GM21786 (cell line): ENCODE measurements at regions not wholly inside any gene's neighbourhood (a gene's known extent, or its start where the extent isn't known, plus 50 kb on each side); places are given as distances from the start of the nearest gene placed in this dataset.
A peak's percentile ranks its signal among the peaks of the same experiment; 100 is the strongest.

Experiments used
- ATAC-seq: cut with Tn5 transposase; IDR thresholded peaks from one replicate; pipeline ENCODE4 v1.9.1; 2021; ENCODE audit not compliant: unreplicated experiment

DNA sequence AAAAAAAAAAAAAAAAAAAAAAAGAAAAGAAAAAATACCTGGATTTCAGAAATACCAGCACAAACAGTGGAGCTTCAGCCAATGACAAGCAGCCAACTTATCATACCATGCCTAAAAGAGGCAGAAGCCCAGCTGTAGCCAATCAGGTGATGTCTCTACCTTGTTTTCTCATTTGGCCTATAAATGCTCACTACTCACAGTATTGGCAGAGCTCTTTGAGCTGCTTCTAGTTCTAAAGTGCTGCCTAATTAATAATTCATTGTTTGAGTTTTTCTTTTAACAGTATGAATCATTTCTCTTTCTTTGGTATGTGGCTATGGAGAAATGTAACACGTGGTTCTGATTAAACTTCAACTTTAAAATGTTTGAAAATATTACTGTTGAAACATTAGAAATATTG is 188.8 kb upstream of the TECRL start:
- no peak for ATAC-seq

DNA sequence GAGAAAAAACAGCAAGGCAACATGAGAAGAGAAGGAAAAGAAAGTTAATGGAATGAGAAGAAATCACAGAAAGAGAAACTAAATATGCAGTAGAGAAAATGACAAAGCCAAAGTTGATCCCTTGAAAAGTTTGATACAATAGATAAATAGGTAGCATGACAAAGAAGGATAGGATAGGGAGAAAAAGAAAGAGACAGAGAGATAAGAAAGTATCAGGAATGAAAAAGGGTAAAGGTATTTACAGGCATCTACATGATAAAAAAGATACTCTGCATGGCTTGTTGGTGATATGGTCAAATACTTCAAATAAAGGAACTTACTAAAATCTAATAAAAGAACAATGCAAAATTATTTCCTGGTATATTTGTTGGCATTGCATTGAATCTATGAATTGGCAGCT is 185.5 kb upstream of the TECRL start:
- ATAC-seq = no peak

DNA sequence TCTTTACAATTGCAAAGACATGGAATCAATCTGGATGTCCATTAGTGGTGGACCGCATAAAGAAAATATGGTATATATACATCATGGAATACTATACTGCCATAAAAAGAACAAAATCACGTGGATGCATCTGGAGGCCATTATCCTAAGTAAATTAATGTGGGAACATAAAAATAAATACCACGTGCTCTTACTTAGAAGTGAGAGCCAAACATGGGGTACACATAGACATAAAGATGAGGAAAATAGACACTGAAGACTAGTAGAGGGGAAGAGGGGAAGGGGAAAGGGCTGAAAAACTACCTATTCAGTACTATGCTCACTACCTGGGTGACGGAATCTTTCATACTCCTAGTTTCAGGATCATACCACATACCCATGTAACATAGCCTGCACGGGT is 179.3 kb upstream of the TECRL start:
- ATAC-seq = no peak

DNA sequence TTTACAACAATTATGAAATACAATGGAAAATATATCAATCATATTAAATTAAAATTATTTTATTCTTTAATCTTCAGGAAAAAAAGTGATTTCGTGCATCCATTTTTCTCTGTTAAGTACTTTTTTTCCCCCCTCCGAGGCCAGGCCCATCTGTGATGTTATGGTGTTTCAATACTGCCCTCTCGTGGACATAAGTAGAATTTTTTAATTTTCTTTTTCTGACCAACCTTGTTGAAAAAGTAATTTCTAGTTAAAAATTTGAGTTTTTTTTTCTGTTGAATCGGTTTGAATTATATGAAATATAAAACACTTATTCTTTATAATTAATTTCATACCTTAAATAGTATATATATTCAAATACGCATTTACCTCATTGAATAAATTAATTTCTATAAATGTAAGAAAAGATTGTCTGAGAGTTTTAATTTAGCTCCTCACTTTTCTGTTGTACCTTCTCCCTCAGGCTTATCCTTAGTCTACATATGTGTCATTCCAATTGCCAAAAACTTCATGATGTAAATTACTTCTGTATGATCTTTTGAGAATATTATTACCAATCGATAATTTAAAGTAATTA is 175.8 kb upstream of the TECRL start:
- ATAC-seq = peak; percentile 58

DNA sequence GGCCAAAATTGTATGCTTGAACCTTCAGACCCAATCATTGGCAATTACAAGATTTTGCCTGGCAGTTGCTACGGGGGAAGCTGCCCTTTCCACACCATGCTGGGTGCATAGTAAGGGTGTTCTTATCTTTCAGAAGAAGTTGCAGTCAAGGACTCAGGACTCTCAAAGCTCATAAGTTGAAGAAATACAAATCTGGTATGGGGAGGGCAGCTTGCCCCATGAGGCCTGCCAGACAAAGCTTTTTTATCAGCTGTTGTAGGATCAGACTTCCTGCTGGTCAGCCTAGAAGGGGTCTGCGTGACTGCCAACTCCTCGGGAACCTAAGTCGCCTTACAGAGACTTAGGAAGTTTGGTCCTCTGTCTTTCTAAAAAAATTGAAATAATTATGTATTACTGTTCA is 174.9 kb upstream of the TECRL start:
- ATAC-seq = no peak

DNA sequence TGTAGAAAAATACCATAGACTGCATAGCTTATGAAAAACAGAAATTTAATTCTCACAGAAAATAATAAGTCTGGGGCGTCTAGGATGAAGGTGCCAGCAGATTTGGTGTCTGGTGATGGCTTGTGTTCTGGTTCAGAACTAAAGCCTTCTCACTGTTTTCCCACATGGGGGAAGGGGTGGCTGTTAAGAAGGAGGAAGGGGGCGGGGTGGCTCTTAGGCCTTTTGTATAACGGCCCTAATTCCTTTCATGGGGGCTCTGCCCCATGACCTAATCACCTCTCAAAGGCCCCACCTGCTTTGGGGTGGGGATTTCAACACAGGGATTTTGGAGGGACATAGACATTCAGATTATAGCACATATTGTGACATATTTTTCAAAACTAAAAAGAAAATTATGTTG is 173.2 kb upstream of the TECRL start:
- no peak for ATAC-seq

DNA sequence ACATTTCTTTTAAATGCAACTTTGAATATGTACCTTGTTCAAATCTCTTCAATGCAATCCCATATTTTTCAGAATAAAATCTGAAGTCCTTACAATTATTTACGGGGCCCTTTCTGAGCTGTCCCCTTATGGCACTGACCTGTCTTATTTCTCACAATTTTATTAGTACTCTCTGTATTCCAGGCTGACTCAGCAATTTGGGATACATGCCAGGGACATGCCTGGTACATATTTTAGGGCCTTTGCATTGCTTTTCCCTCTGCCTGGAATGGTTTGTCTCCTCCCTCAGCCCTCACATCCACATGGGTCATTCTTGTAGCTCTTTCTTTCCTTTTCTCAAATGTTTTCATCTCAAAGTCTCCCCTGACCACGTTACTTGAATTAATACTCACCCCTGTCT is 172.2 kb upstream of the TECRL start:
- ATAC-seq = no peak

DNA sequence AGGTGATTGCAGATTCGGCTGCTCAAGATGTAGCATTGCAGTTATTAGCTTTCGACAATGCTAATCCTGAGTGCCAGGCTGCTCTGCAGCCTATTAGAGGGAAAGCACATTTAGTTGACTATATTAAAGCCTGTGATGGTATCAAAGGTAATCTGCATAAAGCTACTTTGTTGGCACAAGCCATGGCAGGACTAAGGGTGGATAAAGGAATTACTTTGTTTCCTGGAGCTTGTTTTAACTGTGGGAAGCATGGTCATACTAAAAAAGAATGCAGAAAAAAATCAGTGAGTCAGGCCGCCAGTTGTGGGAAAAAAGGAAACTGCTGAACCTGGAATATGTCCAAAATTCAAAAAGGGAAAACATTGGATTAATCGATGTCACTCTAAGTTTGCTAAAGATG is 154.9 kb upstream of the TECRL start:
- ATAC-seq = no peak

DNA sequence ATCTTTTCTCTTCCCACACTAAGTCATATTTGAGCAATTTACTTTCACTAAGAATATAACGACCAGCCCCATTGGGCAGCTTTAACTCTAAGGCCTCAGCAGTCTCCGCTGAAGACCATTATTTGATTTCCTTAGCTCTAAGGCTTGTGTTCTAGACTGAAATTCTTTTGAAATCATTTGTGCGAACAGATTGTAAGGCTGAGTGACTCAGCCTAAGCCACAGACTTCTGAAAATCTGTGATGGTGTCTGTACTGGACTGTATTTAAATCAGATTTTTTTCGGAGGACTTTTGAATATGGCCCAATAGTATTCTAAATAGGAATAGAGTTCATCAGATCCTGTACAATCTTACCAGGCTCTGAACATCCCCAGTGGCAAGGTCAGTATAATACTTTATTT is 150.3 kb upstream of the TECRL start:
- ATAC-seq = no peak

DNA sequence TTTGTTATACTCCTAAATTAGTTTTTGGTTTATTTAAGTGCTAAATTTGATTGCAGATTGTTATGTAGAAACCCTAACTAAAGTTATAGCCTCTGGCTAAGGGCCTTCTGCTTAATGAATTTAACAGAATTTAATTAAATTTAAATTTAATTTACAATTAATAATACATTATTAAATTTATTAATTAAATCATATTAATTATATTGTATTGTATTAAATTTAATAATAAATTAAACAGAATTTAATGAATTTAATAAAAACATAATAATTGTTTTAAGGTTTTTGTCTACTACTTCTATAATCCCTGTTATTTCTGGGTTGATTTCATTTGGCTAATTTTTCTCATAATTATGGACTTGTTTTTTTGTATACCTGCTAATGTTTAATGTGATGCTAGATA is 141.9 kb upstream of the TECRL start:
- ATAC-seq = no peak

DNA sequence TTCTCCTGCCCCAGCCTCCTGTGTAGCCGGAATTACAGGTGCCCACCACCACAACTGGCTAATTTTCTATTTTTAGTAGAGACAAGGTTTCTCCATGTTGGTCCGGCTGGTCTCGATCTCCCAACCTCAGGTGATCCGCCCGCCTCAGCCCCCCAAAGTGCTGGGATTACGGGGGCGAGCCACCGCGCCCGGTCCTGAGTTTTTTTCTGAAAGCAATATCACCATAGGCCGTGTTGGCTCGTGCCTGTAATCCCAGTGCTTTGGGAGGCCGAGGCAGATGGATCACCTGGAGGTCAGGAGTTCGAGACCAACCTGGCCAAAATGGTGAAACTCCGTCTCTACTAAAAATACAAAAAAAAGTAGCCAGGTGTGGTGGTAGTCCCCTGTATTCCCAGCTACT is 136.3 kb upstream of the TECRL start:
- ATAC-seq = no peak

DNA sequence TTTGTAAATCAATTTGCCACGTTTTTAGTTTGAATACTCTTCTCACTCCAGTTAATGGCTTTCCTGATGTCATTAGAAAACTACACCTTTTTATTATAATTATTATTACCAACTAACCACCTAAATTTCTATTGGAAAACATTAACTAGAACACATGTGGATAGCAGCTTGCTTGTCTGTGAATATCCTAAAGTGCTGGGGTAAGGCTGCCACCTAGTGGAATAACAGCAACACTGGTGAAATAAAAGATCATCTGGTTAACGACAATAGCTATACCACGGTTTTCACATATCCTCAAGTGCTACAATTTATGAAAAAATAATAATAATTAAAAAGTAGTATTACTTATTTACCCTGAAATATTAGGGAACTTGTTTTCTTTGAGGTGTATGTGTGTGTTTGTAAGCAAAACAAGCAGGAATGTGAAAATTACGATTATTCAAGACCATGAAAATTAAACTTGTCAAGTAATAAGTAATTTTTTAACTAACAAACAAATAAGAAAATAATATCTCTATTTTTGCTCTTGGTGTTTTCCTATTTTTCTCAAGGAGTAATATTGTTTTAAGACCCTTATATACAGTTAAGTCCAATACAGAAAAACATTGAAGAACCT is 130.1 kb upstream of the TECRL start:
- ATAC-seq = peak; percentile 97

DNA sequence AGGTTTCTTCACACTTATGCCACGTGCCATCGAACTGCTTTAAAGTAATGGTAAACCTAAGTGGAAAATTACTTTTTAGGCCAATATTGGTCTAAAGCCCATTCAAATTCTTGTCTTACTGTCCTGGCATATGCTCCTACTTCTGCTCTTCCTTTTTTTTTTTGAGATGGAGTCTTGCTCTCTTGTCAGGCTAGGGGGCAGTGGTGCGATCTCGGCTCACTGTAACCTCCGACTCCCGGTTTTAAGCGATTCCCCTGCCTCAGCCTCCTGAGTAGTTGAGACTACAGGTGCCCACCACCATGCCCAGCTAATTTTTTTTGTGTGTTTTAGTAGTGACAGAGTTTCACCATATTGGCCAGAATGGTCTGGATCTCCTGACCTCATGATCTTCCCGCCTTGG is 129.0 kb upstream of the TECRL start:
- no peak for ATAC-seq

DNA sequence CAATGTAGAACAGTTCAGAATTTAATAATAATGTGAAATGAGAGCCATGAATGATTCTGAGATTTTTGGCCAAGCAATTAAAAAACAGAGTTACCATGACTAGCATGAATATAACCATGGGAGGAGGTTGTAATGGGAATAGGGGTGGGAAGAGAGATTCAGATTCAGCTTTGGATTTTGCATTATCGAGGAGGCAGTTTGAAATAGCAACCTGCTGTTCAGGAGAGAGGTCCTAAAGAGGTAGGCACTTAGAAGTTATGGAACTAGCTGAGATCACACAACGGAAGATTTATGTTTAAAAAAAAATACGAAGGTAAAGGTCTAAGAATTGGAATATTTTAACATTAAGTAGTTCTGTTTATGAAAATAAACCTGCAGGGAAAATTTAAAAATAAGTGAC is 124.4 kb upstream of the TECRL start:
- ATAC-seq = no peak

DNA sequence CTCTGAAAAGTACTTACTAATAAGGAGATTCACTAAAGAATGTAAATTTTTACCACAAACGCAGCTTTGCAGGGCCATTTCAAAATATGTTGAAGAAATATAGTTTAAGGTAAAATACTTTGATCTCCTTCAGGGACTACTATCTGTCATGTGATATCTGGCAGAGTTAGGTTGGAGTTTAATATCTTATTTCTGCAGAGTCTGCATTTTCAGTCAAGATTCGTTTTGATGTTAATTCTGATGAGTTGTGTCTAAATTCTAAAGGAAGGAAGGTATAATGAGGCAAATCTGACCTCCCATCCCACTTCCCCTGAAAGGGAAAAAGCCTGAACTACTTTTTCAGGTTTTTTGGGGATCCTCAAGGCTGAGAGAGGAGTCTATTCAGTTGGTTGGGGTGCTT is 123.9 kb upstream of the TECRL start:
- no peak for ATAC-seq

DNA sequence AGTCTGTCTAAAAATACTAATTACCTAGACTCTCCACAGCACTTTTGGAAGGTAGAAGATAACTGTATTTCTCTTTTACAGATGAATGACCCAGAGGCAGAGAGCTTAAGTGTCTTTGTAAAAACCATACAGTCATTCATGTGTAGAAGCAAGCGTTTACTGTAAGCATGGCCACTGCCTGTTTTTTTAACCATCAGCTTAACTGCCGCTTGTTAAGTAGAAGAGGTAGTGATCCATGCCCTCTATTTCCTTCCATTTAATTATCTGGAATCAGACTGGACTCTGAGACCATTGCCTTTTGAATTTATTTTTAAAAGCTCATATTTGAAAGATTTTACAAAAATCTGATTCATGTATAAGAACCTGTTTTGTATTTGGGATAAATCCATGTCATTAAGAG is 111.2 kb upstream of the TECRL start:
- ATAC-seq = no peak

DNA sequence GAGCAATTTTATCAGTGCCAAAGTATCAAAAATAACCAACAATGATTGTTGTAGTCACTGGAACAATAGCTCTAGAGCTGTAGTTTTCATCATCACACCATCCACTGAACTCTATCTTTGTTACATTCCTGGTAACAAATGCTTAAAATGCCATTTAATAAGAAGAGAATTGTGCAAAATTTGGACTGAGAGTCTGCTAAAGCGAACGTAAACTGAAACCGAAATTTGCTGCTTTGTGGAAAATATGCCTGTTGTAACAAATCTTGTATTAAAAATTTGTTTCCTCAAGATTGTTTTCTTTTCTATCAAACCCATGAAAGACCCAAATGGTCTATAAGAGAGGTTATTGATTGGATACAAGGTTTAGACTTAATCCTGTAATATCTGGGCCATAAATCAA is 109.3 kb upstream of the TECRL start:
- no peak for ATAC-seq

DNA sequence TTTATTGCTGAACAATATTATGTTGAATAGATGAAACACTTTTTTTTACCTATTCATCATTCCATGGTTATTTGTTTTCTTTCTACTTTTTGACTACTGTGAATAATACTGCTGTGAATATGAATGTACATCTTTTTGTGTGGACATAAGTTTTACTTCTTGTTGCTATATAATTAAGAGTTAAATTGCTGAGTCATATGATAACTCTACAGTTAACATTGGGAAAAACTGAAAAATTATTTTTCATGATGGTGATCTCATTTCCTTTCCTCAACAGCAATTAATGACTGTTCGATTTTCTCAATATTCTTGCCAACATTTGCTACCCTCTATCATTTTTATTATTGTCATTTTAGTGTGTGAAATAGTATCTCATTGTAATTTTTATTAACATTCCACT is 106.9 kb upstream of the TECRL start:
- no peak for ATAC-seq

DNA sequence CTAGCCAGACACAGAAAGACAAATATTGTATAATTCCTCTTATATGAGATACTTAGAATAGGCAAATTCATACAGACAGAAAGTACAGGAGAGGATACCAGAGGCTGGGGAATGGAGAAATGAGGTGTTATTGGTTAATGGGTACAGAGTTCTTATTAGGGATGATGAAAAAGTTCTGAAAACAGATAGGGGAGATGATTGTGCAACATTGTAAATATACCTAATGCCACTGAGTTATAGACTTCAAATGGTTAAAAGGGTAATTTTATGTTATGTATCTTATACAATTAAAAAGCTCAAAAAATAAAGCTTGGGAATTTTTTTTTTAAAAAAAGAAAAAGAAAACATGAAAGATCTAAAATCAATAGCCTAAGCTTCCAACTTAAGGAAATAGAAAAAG is 98.8 kb upstream of the TECRL start:
- no peak for ATAC-seq

DNA sequence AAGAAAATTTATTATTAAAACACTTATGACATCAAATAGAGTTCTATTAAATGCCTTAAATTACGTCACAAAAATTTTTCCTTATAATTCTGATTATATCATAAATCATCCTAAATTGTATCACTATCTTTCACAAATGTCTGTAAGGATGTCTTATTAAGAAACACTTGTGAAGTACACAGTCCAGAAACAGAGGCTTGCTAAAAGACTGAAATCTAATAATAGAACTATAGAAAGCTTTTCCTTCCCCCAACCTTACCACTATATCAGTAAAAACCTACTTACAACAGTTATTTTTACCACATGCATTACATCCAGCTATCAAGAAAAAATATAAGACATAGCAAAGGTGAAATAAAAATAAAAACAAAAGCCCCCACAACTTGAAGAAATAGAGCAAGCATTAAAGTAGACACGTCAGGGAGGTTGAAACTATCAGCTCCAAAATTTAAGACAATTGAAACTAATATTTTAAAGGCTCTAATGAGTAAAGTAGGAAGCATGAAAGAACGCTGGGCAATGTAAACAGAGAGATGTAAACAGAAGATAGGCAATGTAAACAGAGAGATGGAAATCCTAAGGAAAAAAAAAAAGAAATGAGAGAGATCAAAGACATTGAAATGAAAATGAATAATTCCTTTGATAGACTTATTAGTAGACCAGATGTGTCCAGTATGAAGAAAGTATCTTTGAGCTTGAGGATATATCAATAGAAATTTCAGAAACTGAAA is 94.9 kb upstream of the TECRL start:
- ATAC-seq = no peak

DNA sequence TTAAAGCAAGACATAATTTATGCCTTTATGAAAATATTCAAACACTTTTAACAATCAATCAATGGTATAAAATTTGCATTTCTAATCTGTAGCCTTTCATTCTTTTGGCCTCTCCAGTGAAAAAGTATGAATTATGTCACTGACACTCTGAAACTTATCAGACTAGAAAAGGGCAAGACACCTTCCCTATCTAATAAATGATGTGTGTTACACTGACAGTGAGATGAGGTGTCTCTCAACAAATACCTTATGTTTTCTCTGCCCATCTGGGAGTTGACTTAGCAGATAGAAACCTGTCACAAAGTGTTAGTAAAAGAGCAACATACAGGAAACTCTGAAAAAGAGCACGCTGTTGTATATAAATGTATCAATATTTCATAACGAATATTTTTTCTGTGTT is 94.2 kb upstream of the TECRL start:
- ATAC-seq = no peak

DNA sequence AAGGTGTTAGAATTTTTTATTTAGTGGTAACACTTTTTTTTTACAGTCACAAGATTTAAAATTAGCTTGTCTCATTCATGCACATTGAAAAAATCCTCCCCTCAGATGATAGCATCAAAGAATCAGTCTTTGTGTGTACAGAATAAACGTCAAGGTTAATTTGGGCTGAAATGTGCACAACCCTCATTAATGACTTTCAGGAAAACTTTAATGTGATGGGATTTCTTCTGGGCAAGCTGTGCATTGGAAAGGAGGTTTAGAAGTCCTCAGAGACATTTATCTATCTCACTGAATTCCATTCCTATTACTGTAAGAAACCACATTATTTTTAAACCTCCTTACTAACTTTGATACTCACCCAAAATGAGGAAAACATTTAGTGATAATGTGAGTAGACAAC is 88.2 kb upstream of the TECRL start:
- ATAC-seq = no peak

DNA sequence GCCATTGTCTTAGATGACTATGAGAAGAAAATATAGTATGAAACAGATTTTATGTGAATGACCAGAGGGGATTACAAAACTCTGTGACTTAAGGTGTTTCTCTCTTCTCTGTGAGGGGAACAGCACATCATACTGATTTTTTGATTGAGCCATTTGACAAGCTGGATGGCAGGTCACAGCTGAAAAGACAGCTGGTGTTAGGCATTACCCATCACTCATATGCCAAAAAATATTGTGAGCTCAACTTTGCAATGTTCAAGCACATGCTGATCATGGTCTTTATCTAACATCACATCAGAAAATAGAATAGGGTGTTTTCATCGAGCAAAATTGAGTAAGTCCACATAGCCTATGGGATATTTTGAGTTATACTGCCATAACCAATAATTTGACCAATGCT is 86.7 kb upstream of the TECRL start:
- ATAC-seq = no peak
